Body of pancreas (tissue), 4 donors: ENCODE measurements at regions not wholly inside any gene's neighbourhood (a gene's known extent, or its start where the extent isn't known, plus 50 kb on each side); places are given as distances from the start of the nearest gene placed in this dataset.
"Not testable (repeated sequence)": the region's sequence is repeated elsewhere in the genome, so short reads cannot be mapped to it uniquely, and the experiment has no call there.

Source experiments
- ATAC-seq: fragments of 150-250 bp; one replicate; pipeline ENCODE4 v1.9.1; 2016
- DNase-seq, 4 donors: peaks; one replicate each; pipeline ENCODE4 v3.0.0-alpha.2; 2019
- H3K27ac ChIP-seq, 4 donors: fragments of 200-600 bp; sonication (generic); 1 replicate in 3 of 4; 2 replicates in 1 of 4; pipeline versions ENCODE4 v1.5.1 to v1.6.1; 2016 to 2019; ENCODE audit warnings: mild to moderate bottlenecking in 1 of 4, mixed read lengths in 1 of 4, moderate library complexity in 1 of 4
- H3K27me3 ChIP-seq, 2 donors: fragments of 200-600 bp; sonication (generic); one replicate each; pipeline ENCODE4 v1.6.0; 2016; ENCODE audit warnings: mild to moderate bottlenecking in 1 of 2
- H3K36me3 ChIP-seq, 2 donors: fragments of 200-600 bp; sonication (generic); replicated peaks in 1 of 2; 2 replicates each; pipeline ENCODE4 v1.5.1; 2016; ENCODE audit warnings: low read depth in 2 of 2; ENCODE audit not compliant: insufficient read depth in 1 of 2
- H3K4me1 ChIP-seq: fragments of 200-600 bp; sonication (generic); one replicate; pipeline ENCODE4 v1.6.0; 2016
- H3K4me3 ChIP-seq, 2 donors: fragments of 200-600 bp; sonication (generic); 1 replicate in 1 of 2; 2 replicates in 1 of 2; pipeline ENCODE4 v1.5.1; 2016 to 2019
- H3K9me3 ChIP-seq, 3 donors: fragments of 200-600 bp; sonication (generic); 1 replicate in 2 of 3; 2 replicates in 1 of 3; pipeline ENCODE4 v1.5.1; 2016
- POLR2A ChIP-seq, 3 donors: fragments of 450-650 bp; IDR thresholded peaks; one replicate each; pipeline ENCODE4 v1.6.1; 2016; ENCODE audit warnings: antibody characterized with exemption in 3 of 3, mild to moderate bottlenecking in 2 of 3
- WGBS, 2 donors: methylation state at CpG; one replicate each; pipeline ENCODE4 v1.1.5; 2017; 5-methylcytosine and 5-hydroxymethylcytosine counted together
- intact Hi-C: fragments of 100-400 bp; cut with DNase I; formaldehyde crosslinking; loops from one replicate; pipeline ENCODE4 v1.15.1; 2023
- TF ChIP-seq, protein P1 (sequence below), 7 experiments: fragments of 450-650 bp in 4 of 7; fragments of 200-600 bp in 3 of 7; sonication (generic) in 3 of 7; IDR thresholded peaks; one replicate each; pipeline ENCODE4 v1.5.1; 2016 to 2019; ENCODE audit warnings: antibody characterized with exemption in 7 of 7

DNA sequence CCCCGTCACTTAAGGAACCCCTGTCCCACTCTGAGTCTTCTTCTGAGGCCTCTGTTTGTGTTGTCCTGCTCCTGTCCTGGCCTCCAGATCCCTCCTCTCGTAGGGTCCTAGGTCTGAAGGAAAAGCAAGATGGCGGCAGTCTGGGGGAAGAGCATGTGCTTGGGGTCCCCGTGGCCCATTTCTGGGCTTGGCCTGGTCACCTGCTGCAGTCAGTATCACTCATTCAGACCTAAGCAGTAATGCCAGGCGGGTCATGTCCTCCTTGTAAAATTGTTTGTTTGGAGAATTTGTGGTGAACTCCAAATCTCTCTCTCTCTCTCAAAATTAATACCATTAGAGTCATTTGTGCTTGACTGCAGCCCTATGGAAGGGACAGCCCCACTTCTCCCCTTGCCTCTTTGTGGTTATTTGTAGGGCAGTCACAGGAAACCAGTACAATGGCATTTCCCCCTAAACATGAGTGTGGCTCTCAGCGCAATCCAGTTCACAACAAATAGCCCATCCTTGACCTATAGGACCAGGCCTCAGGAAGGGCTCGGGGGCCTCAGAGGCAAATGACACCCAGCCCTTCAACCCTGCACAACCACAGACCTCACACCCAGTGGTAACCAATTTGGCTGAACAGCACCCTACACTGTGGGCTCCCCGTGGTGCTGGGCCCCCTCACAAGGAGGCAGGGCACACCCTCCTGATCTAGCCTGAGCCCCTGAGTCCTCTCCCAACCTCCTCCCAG, 173.5 kb downstream of the OR4M2 start:
- Histone ChIP-seq H3K4me1 (no peaks in the 10 kb centered on the region), H3K27me3 (no peaks in the 10 kb centered on the region), H3K4me3 (no peak overlapping the region), H3K27ac (no peak overlapping the region), H3K36me3 (no peaks in the 10 kb centered on the region), H3K9me3 (no peaks in the 10 kb centered on the region)
- DNase-seq (no peak), ATAC-seq (no peak)
- TF ChIP-seq, protein P1, sequence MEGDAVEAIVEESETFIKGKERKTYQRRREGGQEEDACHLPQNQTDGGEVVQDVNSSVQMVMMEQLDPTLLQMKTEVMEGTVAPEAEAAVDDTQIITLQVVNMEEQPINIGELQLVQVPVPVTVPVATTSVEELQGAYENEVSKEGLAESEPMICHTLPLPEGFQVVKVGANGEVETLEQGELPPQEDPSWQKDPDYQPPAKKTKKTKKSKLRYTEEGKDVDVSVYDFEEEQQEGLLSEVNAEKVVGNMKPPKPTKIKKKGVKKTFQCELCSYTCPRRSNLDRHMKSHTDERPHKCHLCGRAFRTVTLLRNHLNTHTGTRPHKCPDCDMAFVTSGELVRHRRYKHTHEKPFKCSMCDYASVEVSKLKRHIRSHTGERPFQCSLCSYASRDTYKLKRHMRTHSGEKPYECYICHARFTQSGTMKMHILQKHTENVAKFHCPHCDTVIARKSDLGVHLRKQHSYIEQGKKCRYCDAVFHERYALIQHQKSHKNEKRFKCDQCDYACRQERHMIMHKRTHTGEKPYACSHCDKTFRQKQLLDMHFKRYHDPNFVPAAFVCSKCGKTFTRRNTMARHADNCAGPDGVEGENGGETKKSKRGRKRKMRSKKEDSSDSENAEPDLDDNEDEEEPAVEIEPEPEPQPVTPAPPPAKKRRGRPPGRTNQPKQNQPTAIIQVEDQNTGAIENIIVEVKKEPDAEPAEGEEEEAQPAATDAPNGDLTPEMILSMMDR (IDR thresholded peaks at IDR 0.05): no peak
- no peak for TF ChIP-seq POLR2A (IDR thresholded peaks at IDR 0.05)
- WGBS, 2 donors: 41 to 43% methylated on average over 4 to 7 of the region's 8 CpGs
- intact Hi-C loops: no loop called here

DNA sequence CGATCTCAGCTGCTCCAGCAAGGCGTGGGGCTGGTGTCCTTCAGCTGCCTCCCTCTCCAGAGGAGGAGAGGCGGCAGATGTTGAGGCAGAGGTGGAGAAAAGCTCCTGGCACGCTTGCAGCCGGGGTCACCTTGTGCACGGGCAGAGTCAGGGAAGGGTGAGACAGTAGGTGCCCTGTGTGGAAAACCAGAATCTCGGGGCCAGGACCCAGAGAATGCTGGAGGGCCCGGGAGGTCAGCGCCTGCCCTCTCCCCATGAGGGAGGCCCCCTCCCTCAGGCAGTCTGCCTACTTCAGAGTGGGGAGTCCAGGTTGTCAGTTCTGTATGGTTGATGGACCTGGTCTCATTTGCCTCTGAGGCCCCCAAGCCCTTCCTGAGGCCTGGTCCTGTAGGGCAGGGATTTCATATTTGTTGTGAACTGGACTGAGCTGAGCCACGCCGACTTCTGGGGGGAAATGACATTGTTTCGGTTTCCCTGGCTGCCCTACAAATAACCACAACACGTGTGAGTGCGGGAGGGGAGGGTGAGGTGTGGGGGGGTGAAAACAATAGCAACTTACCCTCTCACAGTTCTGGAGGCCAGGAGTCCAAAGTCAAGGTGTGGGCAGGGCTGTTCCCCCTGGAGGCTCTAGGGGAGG, 174.2 kb downstream of the OR4M2 start:
- H3K36me3 ChIP-seq, H3K4me3 ChIP-seq, H3K4me1 ChIP-seq, ATAC-seq, H3K27me3 ChIP-seq, intact Hi-C loops, H3K27ac ChIP-seq, H3K9me3 ChIP-seq, DNase-seq: not testable (repeated sequence)
- WGBS, 2 donors: 60 to 61% methylated on average over 1 to 10 of the region's 14 CpGs

DNA sequence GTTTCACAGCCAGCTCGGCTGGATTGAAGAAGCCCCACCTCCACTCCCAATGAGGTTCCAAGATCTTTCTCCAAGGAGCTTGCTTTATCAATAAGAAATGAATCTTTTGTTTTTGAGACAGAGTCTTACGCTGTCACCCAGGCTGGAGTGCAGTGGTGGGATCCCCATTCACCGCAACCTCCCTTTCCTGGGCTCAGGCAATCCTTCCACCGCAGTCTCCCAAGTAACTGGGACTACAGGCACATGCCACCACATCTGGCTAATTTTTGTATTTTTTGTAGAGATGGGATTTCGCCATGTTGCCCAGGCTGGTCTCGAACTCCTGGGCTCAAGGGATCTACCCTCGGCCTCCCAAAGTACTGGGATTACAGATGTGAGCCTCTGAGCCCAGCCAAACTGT, 175.3 kb downstream of the OR4M2 start:
- 65 to 77% methylated on average over 7 of the region's 7 CpGs for WGBS, 2 donors
- H3K36me3 ChIP-seq, DNase-seq, H3K4me1 ChIP-seq, H3K27ac ChIP-seq, intact Hi-C loops, H3K4me3 ChIP-seq, ATAC-seq, H3K27me3 ChIP-seq, H3K9me3 ChIP-seq: not testable (repeated sequence)

DNA sequence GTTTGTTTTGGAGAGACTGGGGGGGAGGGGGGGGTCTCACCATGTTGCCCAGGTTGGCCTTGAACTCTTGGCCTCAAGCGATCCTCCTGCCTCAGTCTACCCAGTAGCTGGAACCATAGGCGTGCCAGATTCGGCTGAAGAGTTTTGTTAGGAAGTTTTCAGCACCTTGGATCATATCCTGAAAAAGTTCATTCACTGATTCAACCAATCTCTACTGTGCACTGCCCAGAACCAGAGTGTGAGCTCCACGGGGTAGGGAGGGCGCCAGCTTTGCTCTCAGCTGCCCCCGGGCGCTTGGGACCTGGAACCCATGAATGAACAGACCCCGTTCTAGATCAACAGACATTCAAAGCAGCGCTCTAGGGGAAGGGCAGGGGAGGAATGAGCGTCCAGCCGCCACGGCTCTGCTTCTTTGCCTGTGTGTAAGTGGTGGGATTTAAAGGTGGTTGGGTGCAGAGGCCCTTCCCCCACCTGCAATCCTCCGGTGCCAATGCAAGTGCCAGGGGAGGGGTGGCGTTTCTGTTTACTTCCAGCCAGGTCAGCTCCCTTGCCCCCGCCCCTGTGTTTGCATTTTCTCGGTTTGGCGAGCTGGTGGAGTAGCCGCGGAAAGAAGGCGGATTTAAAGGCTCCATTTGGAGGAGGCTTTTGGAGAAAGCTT, 176.2 kb downstream of the OR4M2 start:
- 61 to 66% methylated on average over 11 to 20 of the region's 20 CpGs for WGBS, 2 donors

DNA sequence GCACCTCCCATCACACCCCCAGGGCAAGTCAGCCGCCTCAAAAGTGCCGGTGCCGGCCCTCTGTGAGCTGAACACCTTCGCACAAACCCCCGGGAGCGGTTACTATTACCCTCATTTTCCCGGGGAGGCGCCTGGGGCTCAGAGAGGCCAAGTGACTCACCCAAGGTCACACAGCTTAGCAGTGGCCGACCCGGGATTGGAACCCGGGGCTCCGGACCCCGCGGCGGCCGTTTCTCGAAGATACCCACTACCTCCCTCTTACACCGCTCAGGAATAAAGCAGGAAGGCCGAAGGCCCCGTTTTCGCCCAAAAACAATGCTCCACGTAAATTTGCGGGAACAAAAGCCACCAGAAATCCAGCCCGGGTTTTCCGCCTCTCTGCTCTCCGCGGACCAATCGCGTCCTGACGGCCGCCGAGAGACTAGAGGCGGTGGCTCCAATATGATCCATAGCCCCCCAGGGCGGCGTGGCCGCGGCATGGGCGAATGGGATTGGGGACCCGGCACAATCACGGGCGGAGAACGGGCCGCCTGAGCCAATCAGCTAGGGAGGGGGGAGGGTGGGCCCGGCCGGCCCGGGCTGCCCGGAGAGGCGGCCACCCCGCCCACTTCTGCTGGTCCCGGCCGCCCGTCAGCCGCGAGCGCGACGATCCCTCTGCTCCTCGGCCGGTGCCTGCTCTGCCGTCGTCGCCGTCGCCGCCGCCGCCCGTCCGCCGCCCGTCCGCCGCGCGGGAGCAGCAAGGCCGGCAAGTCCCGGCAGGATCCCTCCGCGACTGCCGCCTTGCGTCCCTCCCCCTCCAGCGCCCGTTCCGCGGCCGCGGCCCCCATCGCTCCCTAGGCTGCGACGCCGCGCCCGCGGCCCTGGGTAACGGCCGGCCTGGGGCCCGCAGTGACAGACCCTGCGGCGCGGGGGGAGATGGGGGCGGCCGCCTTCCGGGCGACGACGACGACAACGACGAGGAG, 177.0 kb downstream of the OR4M2 start:
- Histone ChIP-seq H3K4me1 (no peaks in the 10 kb centered on the region), H3K4me3 (no peak overlapping the region), H3K9me3 (no peaks in the 10 kb centered on the region), H3K36me3 (no peaks in the 10 kb centered on the region), H3K27me3 (no peaks in the 10 kb centered on the region), H3K27ac (no peak overlapping the region)
- 50 to 69% methylated on average over 35 to 79 of the region's 109 CpGs for WGBS, 2 donors
- DNase-seq: no peak
- intact Hi-C loops: no loop called here
- ATAC-seq: no peak
- no peak for TF ChIP-seq POLR2A (IDR thresholded peaks at IDR 0.05)
- TF ChIP-seq, protein P1 (IDR thresholded peaks at IDR 0.05): no peak

More for the DNA sequence above, 176.2 kb downstream of the OR4M2 start:
- H3K4me3 ChIP-seq, intact Hi-C loops, H3K27ac ChIP-seq, H3K4me1 ChIP-seq, DNase-seq, H3K27me3 ChIP-seq, H3K9me3 ChIP-seq, H3K36me3 ChIP-seq, ATAC-seq: not testable (repeated sequence)
